ENCODE measurements at regions not wholly inside any gene's neighbourhood (a gene's known extent, or its start where the extent isn't known, plus 50 kb on each side); places are given as distances from the start of the nearest gene placed in this dataset.
A peak's percentile ranks its signal among the peaks of the same experiment; 100 is the strongest.

DNA sequence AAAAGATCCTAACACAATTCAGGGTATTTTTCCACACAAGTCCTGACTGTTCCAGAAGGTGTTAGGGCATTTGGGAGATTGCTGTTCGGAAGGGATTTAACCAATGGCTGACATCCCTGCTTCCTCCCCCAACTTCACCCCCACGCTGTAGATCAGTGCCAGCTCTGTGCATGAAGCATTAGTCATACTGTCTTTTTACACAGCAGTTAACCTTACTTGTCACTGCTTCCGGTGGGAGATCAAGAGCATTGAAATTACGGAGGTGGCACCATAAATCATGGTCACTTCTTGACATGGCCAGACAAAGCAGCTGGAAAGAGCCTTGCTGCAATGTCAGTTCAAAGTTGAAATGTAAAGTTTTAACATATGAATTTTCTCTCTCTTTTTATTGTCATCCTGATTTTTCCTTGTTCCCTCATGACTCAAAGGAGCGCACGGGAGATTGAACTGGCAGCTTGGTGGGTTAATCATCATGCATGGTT lies 70.2 kb downstream of the HRH4 start:
- no peak for TF ChIP-seq FOSL2 (IDR thresholded peaks at IDR 0.05)
- TF ChIP-seq FOSL2 (CRISPR knock-in tag; IDR thresholded peaks at IDR 0.05): no peak
- no peak for TF ChIP-seq RNF2 (IDR thresholded peaks at IDR 0.05; ENCODE audit: borderline replicate concordance, low read depth)
- no peak for TF ChIP-seq FOSB (CRISPR knock-in tag; IDR thresholded peaks at IDR 0.05)
- no peak for TF ChIP-seq HOXB13 (CRISPR knock-in tag; IDR thresholded peaks at IDR 0.05; ENCODE audit: low read depth)
- DNase-seq (ENCODE audit: low read depth in 1 of 2, low spot score in 1 of 2) (peak in 1 of 2 experiments; percentile 7), ATAC-seq (peak in 1 of 2 experiments; percentile 50; a peak in 1 of 6 replicates), FAIRE-seq (no peak)
- H3K27ac ChIP-seq: no peak overlapping the region
- 29% methylated on average over 6 of the region's 6 CpGs for WGBS (ENCODE audit: missing lambda C conversion rate)
- CTCF ChIA-PET: no interaction called here
- no peaks in the 10 kb centered on the region for H3K4me1 ChIP-seq
- H3K4me3 ChIP-seq: no peak overlapping the region
- POLR2A ChIA-PET: interaction anchor here (0.7 kb wide), 1 partner anchor 28 kb away, joined by 12 read pairs; no protein-coding TSS in a partner anchor
- H3K4me2 ChIP-seq: peak overlapping the region; percentile 19; the same call in 1 of the 3 replicates
- no peaks in the 10 kb centered on the region for H3K9me3 ChIP-seq

DNA sequence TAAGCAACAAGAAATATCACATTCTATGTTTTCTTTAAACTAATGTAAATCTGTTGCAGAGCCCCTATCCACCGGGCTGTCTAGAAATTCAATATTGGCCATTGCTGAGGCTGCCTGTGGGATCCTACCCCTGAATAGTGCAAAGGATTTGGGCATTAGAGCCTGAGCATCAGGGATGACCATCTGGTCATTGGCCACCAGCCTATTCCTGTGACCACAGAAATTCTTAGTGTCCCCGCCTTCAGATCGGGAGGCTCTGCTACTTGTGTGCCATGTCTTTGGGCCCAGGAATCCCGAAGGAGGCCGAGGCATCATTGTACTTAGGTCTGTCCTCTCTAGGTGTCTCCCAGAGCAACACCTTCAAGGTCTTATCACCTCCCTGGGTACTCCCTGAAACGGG lies 73.8 kb downstream of the HRH4 start:
- Histone ChIP-seq H3K4me2 (no peak overlapping the region), H3K9me3 (no peaks in the 10 kb centered on the region), H3K4me1 (no peaks in the 10 kb centered on the region), H3K27ac (no peak overlapping the region), H3K4me3 (no peak overlapping the region)
- whole genome bisulfite sequencing (ENCODE audit: missing lambda C conversion rate): 40% methylated on average over 2 of the region's 6 CpGs
- ATAC-seq (no peak), FAIRE-seq (no peak), DNase-seq (ENCODE audit: low read depth in 1 of 2, low spot score in 1 of 2) (no peak)
- ChIA-PET POLR2A (no interaction called here), CTCF (interaction anchor here (1.2 kb wide), 1 partner anchor 9 kb away, joined by 3 read pairs; no protein-coding TSS in a partner anchor)
- no peak for TF ChIP-seq KDM1A (IDR thresholded peaks at IDR 0.05; ENCODE audit: low read depth)
- TF ChIP-seq CBX8 (IDR thresholded peaks at IDR 0.05): no peak
- TF ChIP-seq RARB (CRISPR knock-in tag; IDR thresholded peaks at IDR 0.05): no peak
- TF ChIP-seq FOXS1 (CRISPR knock-in tag; IDR thresholded peaks at IDR 0.05): no peak
- no peak for TF ChIP-seq POLR2AphosphoS2 (conservative IDR thresholded peaks at IDR 0.05; ENCODE audit: low read length)
- TF ChIP-seq JUNB (IDR thresholded peaks at IDR 0.05): no peak
- TF ChIP-seq, protein P1, sequence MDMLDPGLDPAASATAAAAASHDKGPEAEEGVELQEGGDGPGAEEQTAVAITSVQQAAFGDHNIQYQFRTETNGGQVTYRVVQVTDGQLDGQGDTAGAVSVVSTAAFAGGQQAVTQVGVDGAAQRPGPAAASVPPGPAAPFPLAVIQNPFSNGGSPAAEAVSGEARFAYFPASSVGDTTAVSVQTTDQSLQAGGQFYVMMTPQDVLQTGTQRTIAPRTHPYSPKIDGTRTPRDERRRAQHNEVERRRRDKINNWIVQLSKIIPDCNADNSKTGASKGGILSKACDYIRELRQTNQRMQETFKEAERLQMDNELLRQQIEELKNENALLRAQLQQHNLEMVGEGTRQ (IDR thresholded peaks at IDR 0.05): no peak
- no peak for TF ChIP-seq PHF8 (IDR thresholded peaks at IDR 0.05; ENCODE audit: borderline replicate concordance, low read depth)
- no peak for TF ChIP-seq EHMT2 (IDR thresholded peaks at IDR 0.05; ENCODE audit: low read depth)
- TF ChIP-seq NR3C1 (IDR thresholded peaks at IDR 0.05): no peak
- TF ChIP-seq ZFP36 (IDR thresholded peaks at IDR 0.05; ENCODE audit: borderline replicate concordance, partially characterized antibody): no peak
- TF ChIP-seq, protein P2, sequence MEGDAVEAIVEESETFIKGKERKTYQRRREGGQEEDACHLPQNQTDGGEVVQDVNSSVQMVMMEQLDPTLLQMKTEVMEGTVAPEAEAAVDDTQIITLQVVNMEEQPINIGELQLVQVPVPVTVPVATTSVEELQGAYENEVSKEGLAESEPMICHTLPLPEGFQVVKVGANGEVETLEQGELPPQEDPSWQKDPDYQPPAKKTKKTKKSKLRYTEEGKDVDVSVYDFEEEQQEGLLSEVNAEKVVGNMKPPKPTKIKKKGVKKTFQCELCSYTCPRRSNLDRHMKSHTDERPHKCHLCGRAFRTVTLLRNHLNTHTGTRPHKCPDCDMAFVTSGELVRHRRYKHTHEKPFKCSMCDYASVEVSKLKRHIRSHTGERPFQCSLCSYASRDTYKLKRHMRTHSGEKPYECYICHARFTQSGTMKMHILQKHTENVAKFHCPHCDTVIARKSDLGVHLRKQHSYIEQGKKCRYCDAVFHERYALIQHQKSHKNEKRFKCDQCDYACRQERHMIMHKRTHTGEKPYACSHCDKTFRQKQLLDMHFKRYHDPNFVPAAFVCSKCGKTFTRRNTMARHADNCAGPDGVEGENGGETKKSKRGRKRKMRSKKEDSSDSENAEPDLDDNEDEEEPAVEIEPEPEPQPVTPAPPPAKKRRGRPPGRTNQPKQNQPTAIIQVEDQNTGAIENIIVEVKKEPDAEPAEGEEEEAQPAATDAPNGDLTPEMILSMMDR (IDR thresholded peaks at IDR 0.05): no peak
- no peak for TF ChIP-seq NPAS2 (CRISPR knock-in tag; IDR thresholded peaks at IDR 0.05; ENCODE audit: borderline replicate concordance)
- TF ChIP-seq GATA3 (IDR thresholded peaks at IDR 0.05; ENCODE audit: borderline replicate concordance): no peak
- TF ChIP-seq, protein P3, sequence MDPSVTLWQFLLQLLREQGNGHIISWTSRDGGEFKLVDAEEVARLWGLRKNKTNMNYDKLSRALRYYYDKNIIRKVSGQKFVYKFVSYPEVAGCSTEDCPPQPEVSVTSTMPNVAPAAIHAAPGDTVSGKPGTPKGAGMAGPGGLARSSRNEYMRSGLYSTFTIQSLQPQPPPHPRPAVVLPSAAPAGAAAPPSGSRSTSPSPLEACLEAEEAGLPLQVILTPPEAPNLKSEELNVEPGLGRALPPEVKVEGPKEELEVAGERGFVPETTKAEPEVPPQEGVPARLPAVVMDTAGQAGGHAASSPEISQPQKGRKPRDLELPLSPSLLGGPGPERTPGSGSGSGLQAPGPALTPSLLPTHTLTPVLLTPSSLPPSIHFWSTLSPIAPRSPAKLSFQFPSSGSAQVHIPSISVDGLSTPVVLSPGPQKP (IDR thresholded peaks at IDR 0.05; ENCODE audit: low read depth, low read length): no peak
- TF ChIP-seq HDAC2 (IDR thresholded peaks at IDR 0.05): no peak
- no peak for TF ChIP-seq EP300 (IDR thresholded peaks at IDR 0.05)
- TF ChIP-seq HOXA7 (CRISPR knock-in tag; IDR thresholded peaks at IDR 0.05): no peak
- TF ChIP-seq RAD21 (conservative IDR thresholded peaks at IDR 0.05 in 1 of 2, IDR thresholded peaks at IDR 0.05 in 1 of 2): no peak

All from A549 (cell line).